Keratinocyte (primary cell): ENCODE measurements at regions not wholly inside any gene's neighbourhood (a gene's known extent, or its start where the extent isn't known, plus 50 kb on each side); places are given as distances from the start of the nearest gene placed in this dataset.

Experiments used
- EZH2 ChIP-seq: IDR thresholded peaks from one replicate; pipeline ENCODE4 v1.6.1; 2012; ENCODE audit warnings: inconsistent platforms, mild to moderate bottlenecking, low read length, moderate library complexity
- TF ChIP-seq, protein P1 (sequence below), 3 experiments: IDR thresholded peaks in 1 of 3; conservative IDR thresholded peaks in 1 of 3; optimal IDR thresholded peaks in 1 of 3; 2 replicates in 2 of 3; 3 replicates in 1 of 3; pipeline versions ENCODE3 to v1.5.1; 2011; ENCODE audit warnings: low read length in 3 of 3, mild to moderate bottlenecking in 3 of 3, moderate library complexity in 2 of 3, control low read depth in 1 of 3, inconsistent platforms in 1 of 3; ENCODE audit not compliant: insufficient read depth in 2 of 3; ENCODE audit errors: extremely low read depth in 1 of 3

DNA sequence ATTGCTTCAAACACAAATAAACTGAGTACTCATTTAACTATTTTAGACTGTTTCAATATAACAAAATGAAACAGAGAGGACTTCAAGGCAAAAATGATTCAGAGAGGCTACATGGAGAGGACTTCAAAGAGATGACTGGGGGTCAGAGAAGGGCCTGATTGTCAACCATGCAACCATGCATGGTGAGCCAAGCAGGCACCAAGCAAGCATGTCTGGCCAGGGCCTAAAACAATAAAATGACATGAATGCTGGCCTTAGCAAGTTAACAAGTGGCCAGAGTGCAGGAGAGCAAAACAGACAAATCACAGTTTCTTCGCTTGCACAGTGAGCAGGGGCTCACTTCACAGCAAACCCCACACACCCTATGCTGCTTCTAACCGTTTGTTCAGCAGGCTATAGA lies 356.5 kb upstream of the MTPN start:
- TF ChIP-seq, protein P1, sequence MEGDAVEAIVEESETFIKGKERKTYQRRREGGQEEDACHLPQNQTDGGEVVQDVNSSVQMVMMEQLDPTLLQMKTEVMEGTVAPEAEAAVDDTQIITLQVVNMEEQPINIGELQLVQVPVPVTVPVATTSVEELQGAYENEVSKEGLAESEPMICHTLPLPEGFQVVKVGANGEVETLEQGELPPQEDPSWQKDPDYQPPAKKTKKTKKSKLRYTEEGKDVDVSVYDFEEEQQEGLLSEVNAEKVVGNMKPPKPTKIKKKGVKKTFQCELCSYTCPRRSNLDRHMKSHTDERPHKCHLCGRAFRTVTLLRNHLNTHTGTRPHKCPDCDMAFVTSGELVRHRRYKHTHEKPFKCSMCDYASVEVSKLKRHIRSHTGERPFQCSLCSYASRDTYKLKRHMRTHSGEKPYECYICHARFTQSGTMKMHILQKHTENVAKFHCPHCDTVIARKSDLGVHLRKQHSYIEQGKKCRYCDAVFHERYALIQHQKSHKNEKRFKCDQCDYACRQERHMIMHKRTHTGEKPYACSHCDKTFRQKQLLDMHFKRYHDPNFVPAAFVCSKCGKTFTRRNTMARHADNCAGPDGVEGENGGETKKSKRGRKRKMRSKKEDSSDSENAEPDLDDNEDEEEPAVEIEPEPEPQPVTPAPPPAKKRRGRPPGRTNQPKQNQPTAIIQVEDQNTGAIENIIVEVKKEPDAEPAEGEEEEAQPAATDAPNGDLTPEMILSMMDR (optimal IDR thresholded peaks at IDR 0.05 in 1 of 3, IDR thresholded peaks at IDR 0.05 in 1 of 3, conservative IDR thresholded peaks at IDR 0.05 in 1 of 3; ENCODE audit: extremely low read depth in 1 of 3, insufficient read depth in 2 of 3, low read length in 3 of 3), result no peak
- TF ChIP-seq EZH2, result no peak
